A549 (cell line): ENCODE measurements at regions not wholly inside any gene's neighbourhood (a gene's known extent, or its start where the extent isn't known, plus 50 kb on each side); places are given as distances from the start of the nearest gene placed in this dataset.
A peak's percentile ranks its signal among the peaks of the same experiment; 100 is the strongest.

ENCODE experiments used
- ATAC-seq, 2 experiments: fragments of 200-7000 bp in 1 of 2; fragments of >200 bp in 1 of 2; cut with Nextera tagmentation in 1 of 2; cut with Tn5 transposase in 1 of 2; 3 replicates each; pipeline versions ENCODE4 v1.8.0 to v1.9.1; 2018 to 2020; ENCODE audit warnings: mild to moderate bottlenecking in 1 of 2, moderate library complexity in 1 of 2
- CTCF ChIA-PET: fragments of 300-600 bp; sonication (Branson Sonifier 250); formaldehyde crosslinking; extraction: SDS; loops from one replicate; lab custom pipeline; 2021; ENCODE audit warnings: antibody characterized with exemption, inconsistent platforms; lab: Yijun Ruan, JAX
- POLR2A ChIA-PET: fragments of 350-600 bp; formaldehyde crosslinking; extraction: SDS; loops from one replicate; lab custom pipeline; 2021; ENCODE audit warnings: antibody characterized with exemption, inconsistent platforms; lab: Yijun Ruan, JAX
- DNase-seq, 2 experiments: peaks; one replicate each; pipeline versions ENCODE4 v3.0.0 to v3.0.0-alpha.2; 2011 to 2016; ENCODE audit warnings: low read depth in 1 of 2, low spot score in 1 of 2
- FAIRE-seq: peaks from 2 replicates; lab custom pipeline; 2011; peaks lifted over from hg19 to GRCh38; lab: Jason Lieb, UNC
- H3K27ac ChIP-seq, 2 experiments: fragments of >200 bp; sonication (Bioruptor Twin); formaldehyde crosslinking; 3 replicates each; pipeline ENCODE4 v1.5.1; 2016 to 2017
- H3K4me1 ChIP-seq: fragments of >200 bp; sonication (Bioruptor Twin); formaldehyde crosslinking; 3 replicates; pipeline ENCODE4 v1.6.1; 2016
- H3K4me2 ChIP-seq: fragments of >200 bp; sonication (Bioruptor Twin); formaldehyde crosslinking; 3 replicates; pipeline ENCODE4 v1.6.1; 2016
- H3K4me3 ChIP-seq: fragments of >200 bp; sonication (Bioruptor Twin); formaldehyde crosslinking; 3 replicates; pipeline ENCODE4 v1.5.1; 2016
- H3K9me3 ChIP-seq: fragments of >200 bp; sonication (Bioruptor Twin); formaldehyde crosslinking; 3 replicates; pipeline ENCODE4 v1.6.1; 2016
- BCL3 ChIP-seq: fragments of >200 bp; sonication (Bioruptor Twin); formaldehyde crosslinking; IDR thresholded peaks from 3 replicates; pipeline ENCODE4 v1.6.1; 2016
- CHD2 ChIP-seq: fragments of 150-350 bp; IDR thresholded peaks from 2 replicates; pipeline ENCODE4 v1.6.1; 2014; ENCODE audit warnings: low read length; ENCODE audit not compliant: partially characterized antibody
- EP300 ChIP-seq, 2 experiments: fragments of >200 bp; sonication (Bioruptor Twin); formaldehyde crosslinking; IDR thresholded peaks; 2 replicates in 1 of 2; 3 replicates in 1 of 2; pipeline ENCODE4 v1.6.1; 2016 to 2017
- ESRRA ChIP-seq: fragments of 150-350 bp; IDR thresholded peaks from 2 replicates; pipeline ENCODE4 v1.6.1; 2014; ENCODE audit warnings: mild to moderate bottlenecking, low read length, borderline replicate concordance
- FOXS1 ChIP-seq: fragments of 250-450 bp; sonication (Bioruptor Pico); IDR thresholded peaks from 2 replicates; pipeline ENCODE4 v1.5.0; 2020; ENCODE audit warnings: mild to moderate bottlenecking, moderate library complexity
- HOXB13 ChIP-seq: fragments of 250-450 bp; sonication (Bioruptor Pico); IDR thresholded peaks from 2 replicates; pipeline ENCODE4 v1.5.0; 2020; ENCODE audit warnings: low read depth, mild to moderate bottlenecking, moderate library complexity
- HOXB5 ChIP-seq: fragments of 250-450 bp; sonication (Bioruptor Pico); IDR thresholded peaks from 2 replicates; pipeline ENCODE4 v1.5.0; 2020; ENCODE audit warnings: mild to moderate bottlenecking, moderate library complexity
- JUNB ChIP-seq: fragments of >200 bp; sonication (Bioruptor Twin); formaldehyde crosslinking; IDR thresholded peaks from 2 replicates; pipeline ENCODE4 v1.6.1; 2016
- KDM5A ChIP-seq: fragments of 200-600 bp; sonication (generic); IDR thresholded peaks from 2 replicates; pipeline ENCODE4 v1.6.1; 2016; ENCODE audit warnings: antibody characterized with exemption, mild to moderate bottlenecking
- MAX ChIP-seq: IDR thresholded peaks from 2 replicates; pipeline ENCODE4 v1.6.1; 2012
- MYC ChIP-seq: IDR thresholded peaks from 2 replicates; pipeline ENCODE4 v1.6.1; 2012; ENCODE audit warnings: mild to moderate bottlenecking, inconsistent platforms, low read length, improper control_type of control experiment, borderline replicate concordance
- RAD21 ChIP-seq, 2 experiments: fragments of >200 bp in 1 of 2; sonication (Bioruptor Twin) in 1 of 2; formaldehyde crosslinking in 1 of 2; IDR thresholded peaks in 1 of 2; conservative IDR thresholded peaks in 1 of 2; 2 replicates in 1 of 2; 3 replicates in 1 of 2; pipeline ENCODE4 v1.6.1; 2012 to 2018; ENCODE audit warnings: inconsistent platforms in 1 of 2
- SMC3 ChIP-seq: fragments of >200 bp; sonication (Bioruptor Twin); formaldehyde crosslinking; IDR thresholded peaks from 3 replicates; pipeline ENCODE4 v1.6.1; 2018; ENCODE audit warnings: inconsistent platforms
- SREBF2 ChIP-seq: fragments of 450-650 bp; IDR thresholded peaks from 2 replicates; pipeline ENCODE4 v1.6.1; 2014; ENCODE audit warnings: mild to moderate bottlenecking, moderate library complexity
- TFCP2L1 ChIP-seq: fragments of 250-450 bp; sonication (Bioruptor Pico); IDR thresholded peaks from 2 replicates; pipeline ENCODE4 v1.5.0; 2021; ENCODE audit warnings: mild to moderate bottlenecking
- USF2 ChIP-seq: fragments of 450-650 bp; IDR thresholded peaks from 2 replicates; pipeline ENCODE4 v1.6.1; 2014; ENCODE audit warnings: antibody characterized with exemption
- ZSCAN20 ChIP-seq: fragments of 250-450 bp; sonication (Bioruptor Pico); IDR thresholded peaks from 2 replicates; pipeline ENCODE4 v1.8.0; 2022; ENCODE audit warnings: mild to moderate bottlenecking, moderate library complexity
- WGBS: methylation state at CpG from one replicate; pipeline ENCODE4 v1.1.6; 2017; ENCODE audit errors: missing lambda C conversion rate; 5-methylcytosine and 5-hydroxymethylcytosine counted together
- TF ChIP-seq, protein P1 (sequence below): fragments of 250-450 bp; sonication (Bioruptor Pico); IDR thresholded peaks from 2 replicates; pipeline ENCODE4 v1.5.0; 2021; ENCODE audit warnings: mild to moderate bottlenecking, moderate library complexity, borderline replicate concordance
- TF ChIP-seq, protein P2 (sequence below): fragments of >200 bp; sonication (Bioruptor Twin); formaldehyde crosslinking; IDR thresholded peaks from 3 replicates; pipeline ENCODE4 v1.5.1; 2016
- TF ChIP-seq, protein P3 (sequence below): fragments of 150-350 bp; IDR thresholded peaks from 2 replicates; pipeline ENCODE4 v1.6.1; 2014; ENCODE audit warnings: low read depth, mild to moderate bottlenecking, low read length

- 29% methylated on average over 6 of the region's 6 CpGs for WGBS
- DNase-seq (no peak), FAIRE-seq (no peak), ATAC-seq (no peak)
- TF ChIP-seq HOXB13 (CRISPR knock-in tag), result no peak
- TF ChIP-seq CHD2, result no peak
- TF ChIP-seq, protein P1, sequence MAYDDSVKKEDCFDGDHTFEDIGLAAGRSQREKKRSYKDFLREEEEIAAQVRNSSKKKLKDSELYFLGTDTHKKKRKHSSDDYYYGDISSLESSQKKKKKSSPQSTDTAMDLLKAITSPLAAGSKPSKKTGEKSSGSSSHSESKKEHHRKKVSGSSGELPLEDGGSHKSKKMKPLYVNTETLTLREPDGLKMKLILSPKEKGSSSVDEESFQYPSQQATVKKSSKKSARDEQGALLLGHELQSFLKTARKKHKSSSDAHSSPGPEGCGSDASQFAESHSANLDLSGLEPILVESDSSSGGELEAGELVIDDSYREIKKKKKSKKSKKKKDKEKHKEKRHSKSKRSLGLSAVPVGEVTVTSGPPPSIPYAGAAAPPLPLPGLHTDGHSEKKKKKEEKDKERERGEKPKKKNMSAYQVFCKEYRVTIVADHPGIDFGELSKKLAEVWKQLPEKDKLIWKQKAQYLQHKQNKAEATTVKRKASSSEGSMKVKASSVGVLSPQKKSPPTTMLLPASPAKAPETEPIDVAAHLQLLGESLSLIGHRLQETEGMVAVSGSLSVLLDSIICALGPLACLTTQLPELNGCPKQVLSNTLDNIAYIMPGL (CRISPR knock-in tag), result no peak
- TF ChIP-seq EP300 (IDR thresholded peaks at IDR 0.05), result no peak
- no peak for TF ChIP-seq SREBF2
- TF ChIP-seq, protein P2, sequence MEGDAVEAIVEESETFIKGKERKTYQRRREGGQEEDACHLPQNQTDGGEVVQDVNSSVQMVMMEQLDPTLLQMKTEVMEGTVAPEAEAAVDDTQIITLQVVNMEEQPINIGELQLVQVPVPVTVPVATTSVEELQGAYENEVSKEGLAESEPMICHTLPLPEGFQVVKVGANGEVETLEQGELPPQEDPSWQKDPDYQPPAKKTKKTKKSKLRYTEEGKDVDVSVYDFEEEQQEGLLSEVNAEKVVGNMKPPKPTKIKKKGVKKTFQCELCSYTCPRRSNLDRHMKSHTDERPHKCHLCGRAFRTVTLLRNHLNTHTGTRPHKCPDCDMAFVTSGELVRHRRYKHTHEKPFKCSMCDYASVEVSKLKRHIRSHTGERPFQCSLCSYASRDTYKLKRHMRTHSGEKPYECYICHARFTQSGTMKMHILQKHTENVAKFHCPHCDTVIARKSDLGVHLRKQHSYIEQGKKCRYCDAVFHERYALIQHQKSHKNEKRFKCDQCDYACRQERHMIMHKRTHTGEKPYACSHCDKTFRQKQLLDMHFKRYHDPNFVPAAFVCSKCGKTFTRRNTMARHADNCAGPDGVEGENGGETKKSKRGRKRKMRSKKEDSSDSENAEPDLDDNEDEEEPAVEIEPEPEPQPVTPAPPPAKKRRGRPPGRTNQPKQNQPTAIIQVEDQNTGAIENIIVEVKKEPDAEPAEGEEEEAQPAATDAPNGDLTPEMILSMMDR, result no peak
- no peak for TF ChIP-seq TFCP2L1 (CRISPR knock-in tag)
- no peak for TF ChIP-seq ZSCAN20
- no peak for TF ChIP-seq FOXS1
- no peak for TF ChIP-seq SMC3
- ChIA-PET POLR2A (no interaction called here), CTCF (interaction anchor here (1.2 to 2.4 kb wide), 6 partner anchors 8 to 460 kb away, joined by 4 to 13 read pairs (median 8); no protein-coding TSS in a partner anchor)
- H3K4me1 ChIP-seq, result no peaks in the 10 kb centered on the region
- no peak overlapping the region for H3K27ac ChIP-seq
- H3K9me3 ChIP-seq, result no peaks in the 10 kb centered on the region
- no peak overlapping the region for H3K4me3 ChIP-seq
- H3K4me2 ChIP-seq, result no peak overlapping the region
Measured at GRCh38 chr1:5515501-5515900, 476.7 kb downstream of the NPHP4 start.

GRCh38 chr1:5514527-5515183 lies 477.6 kb downstream of the NPHP4 start:
- ChIA-PET POLR2A (no interaction called here), CTCF (interaction anchor here (0.8 to 2.4 kb wide), 14 partner anchors 9 to 480 kb away, joined by 3 to 13 read pairs (median 4); no protein-coding TSS in a partner anchor)
- Histone ChIP-seq H3K4me3 (no peak overlapping the region), H3K27ac (no peak overlapping the region), H3K9me3 (no peaks in the 10 kb centered on the region), H3K4me1 (no peaks in the 10 kb centered on the region), H3K4me2 (no peak overlapping the region)
- TF ChIP-seq, protein P1 (CRISPR knock-in tag), result no peak
- no peak for TF ChIP-seq MAX
- TF ChIP-seq MYC, result no peak
- peak in 1 of 2 experiments; percentile 32; a peak in 2 of 5 replicates for TF ChIP-seq RAD21 (conservative IDR thresholded peaks at IDR 0.05 in 1 of 2, IDR thresholded peaks at IDR 0.05 in 1 of 2)
- TF ChIP-seq BCL3, result no peak
- no peak for TF ChIP-seq KDM5A
- TF ChIP-seq JUNB, result no peak
- no peak for TF ChIP-seq HOXB5 (CRISPR knock-in tag)
- TF ChIP-seq, protein P3, sequence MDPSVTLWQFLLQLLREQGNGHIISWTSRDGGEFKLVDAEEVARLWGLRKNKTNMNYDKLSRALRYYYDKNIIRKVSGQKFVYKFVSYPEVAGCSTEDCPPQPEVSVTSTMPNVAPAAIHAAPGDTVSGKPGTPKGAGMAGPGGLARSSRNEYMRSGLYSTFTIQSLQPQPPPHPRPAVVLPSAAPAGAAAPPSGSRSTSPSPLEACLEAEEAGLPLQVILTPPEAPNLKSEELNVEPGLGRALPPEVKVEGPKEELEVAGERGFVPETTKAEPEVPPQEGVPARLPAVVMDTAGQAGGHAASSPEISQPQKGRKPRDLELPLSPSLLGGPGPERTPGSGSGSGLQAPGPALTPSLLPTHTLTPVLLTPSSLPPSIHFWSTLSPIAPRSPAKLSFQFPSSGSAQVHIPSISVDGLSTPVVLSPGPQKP, result no peak
- no peak for TF ChIP-seq ESRRA
- TF ChIP-seq, protein P2, result peak; percentile 61
- TF ChIP-seq USF2, result no peak
- WGBS, result 17% methylated on average over 13 of the region's 13 CpGs
- DNase-seq, result peak; percentile 25 to 67
- no peak for FAIRE-seq
- peak; percentile 81 to 91 for ATAC-seq
